Chondrocyte (in vitro differentiated cells): ENCODE measurements at regions not wholly inside any gene's neighbourhood (a gene's known extent, or its start where the extent isn't known, plus 50 kb on each side); places are given as distances from the start of the nearest gene placed in this dataset.

Source experiments
- DNase-seq: peaks from one replicate; pipeline ENCODE4 v3.0.0; 2021; ENCODE audit warnings: mixed read lengths, low spot score
- H3K27ac Mint-ChIP-seq: one replicate; pipeline ENCODE4 v1.8.0; 2021; ENCODE audit warnings: mild to moderate bottlenecking, moderate library complexity, mixed read lengths; ENCODE audit not compliant: unreplicated experiment
- H3K27me3 Mint-ChIP-seq: 2 replicates; pipeline ENCODE4 v1.8.0; 2021; ENCODE audit warnings: low read depth, mixed read lengths
- H3K36me3 Mint-ChIP-seq: 2 replicates; pipeline ENCODE4 v1.8.0; 2021; ENCODE audit warnings: low read depth, mixed read lengths
- H3K4me1 Mint-ChIP-seq: 2 replicates; pipeline ENCODE4 v1.8.0; 2021; ENCODE audit warnings: low read depth, mild to moderate bottlenecking, mixed read lengths
- H3K4me3 Mint-ChIP-seq: one replicate; pipeline ENCODE4 v1.8.0; 2021; ENCODE audit warnings: mild to moderate bottlenecking, moderate library complexity, mixed read lengths; ENCODE audit not compliant: unreplicated experiment
- H3K9me3 Mint-ChIP-seq: 2 replicates; pipeline ENCODE4 v1.8.0; 2021; ENCODE audit warnings: low read depth, mixed read lengths
- CTCF ChIP-seq: fragments of 200-600 bp; sonication (generic); IDR thresholded peaks from 2 replicates; pipeline ENCODE4 v1.5.0; 2021; ENCODE audit warnings: antibody characterized with exemption, mild to moderate bottlenecking, moderate library complexity

DNA sequence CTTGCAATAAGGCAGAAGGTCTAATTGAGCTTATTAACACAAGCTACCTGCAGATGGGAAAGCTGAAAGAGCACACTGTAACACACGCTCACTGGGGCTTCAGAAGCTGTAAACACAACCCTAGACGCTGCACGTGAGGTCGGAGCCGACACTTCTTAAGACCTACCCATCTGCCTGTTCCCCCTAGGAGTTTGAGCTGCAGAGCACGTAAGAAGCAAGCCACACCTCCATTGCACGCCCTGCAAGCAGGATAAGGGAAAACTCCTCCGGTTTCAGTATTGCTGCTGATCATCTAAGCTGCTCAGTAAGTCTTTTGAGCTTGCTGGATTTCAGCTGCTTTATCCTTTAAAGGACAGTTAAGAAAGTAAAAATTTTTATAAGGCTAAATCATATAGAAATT, 244.0 kb upstream of the ZWINT start:
- H3K4me3 Mint-ChIP-seq, result no peak overlapping the region
- H3K27me3 Mint-ChIP-seq, result peaks cover 7% of the 10 kb centered on the region
- no peak overlapping the region for H3K27ac Mint-ChIP-seq
- no peak for TF ChIP-seq CTCF
- H3K36me3 Mint-ChIP-seq, result no peaks in the 10 kb centered on the region
- no peaks in the 10 kb centered on the region for H3K9me3 Mint-ChIP-seq
- no peaks in the 10 kb centered on the region for H3K4me1 Mint-ChIP-seq
- DNase-seq, result no peak

- no peak overlapping the region for H3K27ac Mint-ChIP-seq
- no peak overlapping the region for H3K4me3 Mint-ChIP-seq
- no peak for TF ChIP-seq CTCF
- H3K36me3 Mint-ChIP-seq, result no peaks in the 10 kb centered on the region
- H3K4me1 Mint-ChIP-seq, result no peaks in the 10 kb centered on the region
- H3K9me3 Mint-ChIP-seq, result no peaks in the 10 kb centered on the region
- H3K27me3 Mint-ChIP-seq, result peaks cover 7% of the 10 kb centered on the region
- no peak for DNase-seq
Observed at GRCh38 chr10:56604624-56605023, 243.6 kb upstream of the ZWINT start.

- no peak for DNase-seq
- peaks cover 3% of the 10 kb centered on the region for H3K27me3 Mint-ChIP-seq
- H3K4me1 Mint-ChIP-seq, result no peaks in the 10 kb centered on the region
- no peak for TF ChIP-seq CTCF
- H3K36me3 Mint-ChIP-seq, result no peaks in the 10 kb centered on the region
- H3K4me3 Mint-ChIP-seq, result no peak overlapping the region
- no peak overlapping the region for H3K27ac Mint-ChIP-seq
- no peaks in the 10 kb centered on the region for H3K9me3 Mint-ChIP-seq
Observed at GRCh38 chr10:56599201-56599600, 238.1 kb upstream of the ZWINT start.

DNA sequence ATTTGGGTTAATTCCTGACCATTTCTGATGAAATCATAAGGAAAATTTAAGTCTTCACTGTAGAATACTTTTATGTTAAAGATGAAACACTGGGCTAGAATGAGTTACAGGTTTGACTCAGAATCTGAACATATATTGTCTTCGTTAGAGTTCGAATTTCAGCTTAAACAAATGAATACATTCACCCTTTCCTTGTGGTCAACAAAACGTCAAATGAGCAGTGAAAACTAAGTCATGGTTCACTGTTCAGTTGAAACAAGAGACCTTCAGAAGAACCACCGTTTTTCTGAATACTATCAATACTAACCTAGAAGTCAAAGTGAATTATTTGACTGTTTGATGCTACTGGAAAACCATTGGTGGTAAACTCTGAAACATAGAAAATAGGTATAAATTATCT, 235.2 kb upstream of the ZWINT start:
- H3K9me3 Mint-ChIP-seq, result no peaks in the 10 kb centered on the region
- H3K27ac Mint-ChIP-seq, result no peak overlapping the region
- DNase-seq, result no peak
- peaks cover 2% of the 10 kb centered on the region for H3K27me3 Mint-ChIP-seq
- no peak overlapping the region for H3K4me3 Mint-ChIP-seq
- no peak for TF ChIP-seq CTCF
- no peaks in the 10 kb centered on the region for H3K4me1 Mint-ChIP-seq
- H3K36me3 Mint-ChIP-seq, result no peaks in the 10 kb centered on the region

- Mint-ChIP-seq H3K4me1 (no peaks in the 10 kb centered on the region), H3K9me3 (no peaks in the 10 kb centered on the region), H3K27ac (no peak overlapping the region), H3K4me3 (no peak overlapping the region), H3K27me3 (peaks cover 4% of the 10 kb centered on the region), H3K36me3 (no peaks in the 10 kb centered on the region)
- no peak for DNase-seq
- TF ChIP-seq CTCF, result no peak
Observed at GRCh38 chr10:56593120-56593519, 232.1 kb upstream of the ZWINT start.
